ENCODE measurements at regions not wholly inside any gene's neighbourhood (a gene's known extent, or its start where the extent isn't known, plus 50 kb on each side); places are given as distances from the start of the nearest gene placed in this dataset.

DNA sequence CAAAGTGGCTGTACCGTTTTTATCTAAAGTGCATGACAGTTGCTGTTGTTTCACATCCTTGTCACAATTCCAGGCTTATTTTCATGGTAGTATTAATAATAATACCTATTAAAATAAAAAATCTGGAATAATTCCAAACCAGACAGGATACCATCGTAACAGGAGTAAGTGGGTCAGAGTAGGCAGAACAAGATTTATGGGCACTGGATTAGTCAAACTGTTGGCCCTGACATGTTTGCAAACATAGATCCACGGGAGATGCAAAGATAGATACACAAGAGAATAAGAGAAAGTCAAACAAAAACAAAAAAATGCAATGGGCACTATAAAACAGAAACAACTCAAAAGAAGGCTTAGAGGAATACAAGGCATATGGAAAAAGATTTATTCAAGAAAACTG is 449.5 kb upstream of the HS3ST1 start:
- no peak overlapping the region for H4K8ac ChIP-seq (ENCODE audit: low read depth in 2 of 2, low read length in 2 of 2)
- H3K36me3 ChIP-seq (ENCODE audit: control insufficient read depth, insufficient read depth, low read length): no peaks in the 10 kb centered on the region
- H2AK5ac ChIP-seq (ENCODE audit: low read depth, low read length): no peak overlapping the region
- H3K27ac ChIP-seq (ENCODE audit: insufficient read depth, low read length): no peak overlapping the region
- H4K20me1 ChIP-seq (ENCODE audit: insufficient read depth, low read length): no peaks in the 10 kb centered on the region
- no peak overlapping the region for H2BK5ac ChIP-seq (ENCODE audit: low read depth, low read length, poor library complexity, severe bottlenecking)
- no peak overlapping the region for H4K5ac ChIP-seq (ENCODE audit: low read depth, low read length)
- H3K14ac ChIP-seq (replicated peaks; ENCODE audit: low read depth, low read length): no peak overlapping the region
- no peak overlapping the region for H2AFZ ChIP-seq (replicated peaks; ENCODE audit: low read length, poor library complexity)
- no peaks in the 10 kb centered on the region for H3K79me1 ChIP-seq (ENCODE audit: low read depth in 1 of 2, low read length in 2 of 2)
- no peak overlapping the region for H2BK15ac ChIP-seq (ENCODE audit: low read depth, low read length)
- no peak overlapping the region for H3K56ac ChIP-seq (ENCODE audit: extremely low read depth, insufficient read depth, low read length)
- no peak overlapping the region for H3K4me3 ChIP-seq (ENCODE audit: insufficient read depth, low read depth, low read length)
- H2BK120ac ChIP-seq (ENCODE audit: low read depth, low read length): no peak overlapping the region
- H2AK9ac ChIP-seq (replicated peaks; ENCODE audit: low read depth, low read length, poor library complexity): no peak overlapping the region
- POLR2A ChIA-PET (ENCODE audit: unreplicated experiment): no interaction called here
- H3K4me2 ChIP-seq (ENCODE audit: low read depth, low read length): no peak overlapping the region
- no TSS peak for BruUV-seq (replicated peaks)
- H3K23ac ChIP-seq (ENCODE audit: low read depth, low read length): no peak overlapping the region
- H3K9ac ChIP-seq (ENCODE audit: low read depth, low read length): no peak overlapping the region
- no peak overlapping the region for H4K91ac ChIP-seq (ENCODE audit: insufficient read depth, low read depth, low read length)
- in situ Hi-C loops (cut with MboI; ENCODE audit: low sequenced_read_pairs) (no loop called here), dilution Hi-C loops (cut with HindIII; ENCODE audit: low sequenced_read_pairs, unreplicated experiment) (no loop called here), intact Hi-C loops (cut with micrococcal nuclease) (no loop called here)
- no peak overlapping the region for H2BK20ac ChIP-seq (ENCODE audit: low read depth, low read length)
- ATAC-seq (ENCODE audit: low read depth) (no peak), DNase-seq (no peak)
- H3K27me3 ChIP-seq (ENCODE audit: control insufficient read depth, insufficient read depth, low read length): no peaks in the 10 kb centered on the region
- H3K9me3 ChIP-seq (ENCODE audit: control insufficient read depth, insufficient read depth, low read length): no peaks in the 10 kb centered on the region; the same call in 1 of the 2 replicates
- no peaks in the 10 kb centered on the region for H3K9me1 ChIP-seq (ENCODE audit: insufficient read depth, low read length)
- CTCF ChIA-PET: no interaction called here
- no peak overlapping the region for H3K18ac ChIP-seq (ENCODE audit: low read depth, low read length)
- TF ChIP-seq POLR2A (IDR thresholded peaks at IDR 0.05; ENCODE audit: low read depth, low read length) (no peak), MAZ (IDR thresholded peaks at IDR 0.05; ENCODE audit: borderline replicate concordance, low read depth, low read length) (no peak), CEBPB (IDR thresholded peaks at IDR 0.05; ENCODE audit: low read depth, low read length) (no peak), SMC3 (IDR thresholded peaks at IDR 0.05; ENCODE audit: low read depth, low read length) (no peak), RCOR1 (IDR thresholded peaks at IDR 0.05; ENCODE audit: insufficient replicate concordance, low read length) (no peak), RFX5 (IDR thresholded peaks at IDR 0.05; ENCODE audit: low read depth, low read length) (no peak), MXI1 (IDR thresholded peaks at IDR 0.05; ENCODE audit: borderline replicate concordance, low read depth, low read length) (no peak), FOS (IDR thresholded peaks at IDR 0.05; ENCODE audit: low read depth, low read length) (no peak), MAFK (IDR thresholded peaks at IDR 0.05; ENCODE audit: low read depth, low read length) (no peak), BHLHE40 (IDR thresholded peaks at IDR 0.05; ENCODE audit: low read depth, low read length) (no peak), RAD21 (IDR thresholded peaks at IDR 0.05; ENCODE audit: low read length) (no peak), CHD1 (IDR thresholded peaks at IDR 0.05; ENCODE audit: low read depth, low read length) (no peak), NFE2L2 (IDR thresholded peaks at IDR 0.05; ENCODE audit: low read depth, low read length) (no peak)
- TF ChIP-seq, protein P1, sequence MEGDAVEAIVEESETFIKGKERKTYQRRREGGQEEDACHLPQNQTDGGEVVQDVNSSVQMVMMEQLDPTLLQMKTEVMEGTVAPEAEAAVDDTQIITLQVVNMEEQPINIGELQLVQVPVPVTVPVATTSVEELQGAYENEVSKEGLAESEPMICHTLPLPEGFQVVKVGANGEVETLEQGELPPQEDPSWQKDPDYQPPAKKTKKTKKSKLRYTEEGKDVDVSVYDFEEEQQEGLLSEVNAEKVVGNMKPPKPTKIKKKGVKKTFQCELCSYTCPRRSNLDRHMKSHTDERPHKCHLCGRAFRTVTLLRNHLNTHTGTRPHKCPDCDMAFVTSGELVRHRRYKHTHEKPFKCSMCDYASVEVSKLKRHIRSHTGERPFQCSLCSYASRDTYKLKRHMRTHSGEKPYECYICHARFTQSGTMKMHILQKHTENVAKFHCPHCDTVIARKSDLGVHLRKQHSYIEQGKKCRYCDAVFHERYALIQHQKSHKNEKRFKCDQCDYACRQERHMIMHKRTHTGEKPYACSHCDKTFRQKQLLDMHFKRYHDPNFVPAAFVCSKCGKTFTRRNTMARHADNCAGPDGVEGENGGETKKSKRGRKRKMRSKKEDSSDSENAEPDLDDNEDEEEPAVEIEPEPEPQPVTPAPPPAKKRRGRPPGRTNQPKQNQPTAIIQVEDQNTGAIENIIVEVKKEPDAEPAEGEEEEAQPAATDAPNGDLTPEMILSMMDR (conservative IDR thresholded peaks at IDR 0.05; ENCODE audit: low read depth, low read length): no peak
- TF ChIP-seq, protein P2, sequence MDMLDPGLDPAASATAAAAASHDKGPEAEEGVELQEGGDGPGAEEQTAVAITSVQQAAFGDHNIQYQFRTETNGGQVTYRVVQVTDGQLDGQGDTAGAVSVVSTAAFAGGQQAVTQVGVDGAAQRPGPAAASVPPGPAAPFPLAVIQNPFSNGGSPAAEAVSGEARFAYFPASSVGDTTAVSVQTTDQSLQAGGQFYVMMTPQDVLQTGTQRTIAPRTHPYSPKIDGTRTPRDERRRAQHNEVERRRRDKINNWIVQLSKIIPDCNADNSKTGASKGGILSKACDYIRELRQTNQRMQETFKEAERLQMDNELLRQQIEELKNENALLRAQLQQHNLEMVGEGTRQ (IDR thresholded peaks at IDR 0.05; ENCODE audit: low read depth, low read length): no peak
- TF ChIP-seq, protein P3, sequence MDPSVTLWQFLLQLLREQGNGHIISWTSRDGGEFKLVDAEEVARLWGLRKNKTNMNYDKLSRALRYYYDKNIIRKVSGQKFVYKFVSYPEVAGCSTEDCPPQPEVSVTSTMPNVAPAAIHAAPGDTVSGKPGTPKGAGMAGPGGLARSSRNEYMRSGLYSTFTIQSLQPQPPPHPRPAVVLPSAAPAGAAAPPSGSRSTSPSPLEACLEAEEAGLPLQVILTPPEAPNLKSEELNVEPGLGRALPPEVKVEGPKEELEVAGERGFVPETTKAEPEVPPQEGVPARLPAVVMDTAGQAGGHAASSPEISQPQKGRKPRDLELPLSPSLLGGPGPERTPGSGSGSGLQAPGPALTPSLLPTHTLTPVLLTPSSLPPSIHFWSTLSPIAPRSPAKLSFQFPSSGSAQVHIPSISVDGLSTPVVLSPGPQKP (IDR thresholded peaks at IDR 0.05; ENCODE audit: borderline replicate concordance, low read depth, low read length): no peak
- H3K4ac ChIP-seq (ENCODE audit: low read depth, low read length): no peak overlapping the region
- H3K4me1 ChIP-seq (ENCODE audit: control insufficient read depth, insufficient read depth, low read length): no peaks in the 10 kb centered on the region
- WGBS, 2 experiments (ENCODE audit: extremely low coverage in 2 of 2, insufficient read length in 1 of 2): no CpG with 5 or more reads among the region's 3 CpGs
